PC-9 (cell line): ENCODE measurements at regions not wholly inside any gene's neighbourhood (a gene's known extent, or its start where the extent isn't known, plus 50 kb on each side); places are given as distances from the start of the nearest gene placed in this dataset.

Source experiments
- EZH2 ChIP-seq: fragments of 200-600 bp; sonication (generic); IDR thresholded peaks from 2 replicates; pipeline ENCODE4 v1.8.0; 2017; ENCODE audit warnings: antibody characterized with exemption, low read depth
- TF ChIP-seq, protein P1 (sequence below): fragments of 200-600 bp; sonication (generic); conservative IDR thresholded peaks from 2 replicates; pipeline ENCODE4 v1.6.1; 2017; ENCODE audit warnings: mixed run types, antibody characterized with exemption, mild to moderate bottlenecking, moderate library complexity

GRCh38 chr6:82467338-82467737, 103.7 kb downstream of the TPBG start:
- TF ChIP-seq, protein P1, sequence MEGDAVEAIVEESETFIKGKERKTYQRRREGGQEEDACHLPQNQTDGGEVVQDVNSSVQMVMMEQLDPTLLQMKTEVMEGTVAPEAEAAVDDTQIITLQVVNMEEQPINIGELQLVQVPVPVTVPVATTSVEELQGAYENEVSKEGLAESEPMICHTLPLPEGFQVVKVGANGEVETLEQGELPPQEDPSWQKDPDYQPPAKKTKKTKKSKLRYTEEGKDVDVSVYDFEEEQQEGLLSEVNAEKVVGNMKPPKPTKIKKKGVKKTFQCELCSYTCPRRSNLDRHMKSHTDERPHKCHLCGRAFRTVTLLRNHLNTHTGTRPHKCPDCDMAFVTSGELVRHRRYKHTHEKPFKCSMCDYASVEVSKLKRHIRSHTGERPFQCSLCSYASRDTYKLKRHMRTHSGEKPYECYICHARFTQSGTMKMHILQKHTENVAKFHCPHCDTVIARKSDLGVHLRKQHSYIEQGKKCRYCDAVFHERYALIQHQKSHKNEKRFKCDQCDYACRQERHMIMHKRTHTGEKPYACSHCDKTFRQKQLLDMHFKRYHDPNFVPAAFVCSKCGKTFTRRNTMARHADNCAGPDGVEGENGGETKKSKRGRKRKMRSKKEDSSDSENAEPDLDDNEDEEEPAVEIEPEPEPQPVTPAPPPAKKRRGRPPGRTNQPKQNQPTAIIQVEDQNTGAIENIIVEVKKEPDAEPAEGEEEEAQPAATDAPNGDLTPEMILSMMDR, result no peak
- no peak for TF ChIP-seq EZH2
